HG03378 (cell line): ENCODE measurements at regions not wholly inside any gene's neighbourhood (a gene's known extent, or its start where the extent isn't known, plus 50 kb on each side); places are given as distances from the start of the nearest gene placed in this dataset.

Experiments
- ATAC-seq: cut with Tn5 transposase; IDR thresholded peaks from one replicate; pipeline ENCODE4 v1.9.1; 2021; ENCODE audit warnings: mild to moderate bottlenecking, moderate library complexity; ENCODE audit not compliant: unreplicated experiment

GRCh38 chr9:73643379-73644013, 491.8 kb downstream of the ANXA1 start:
- no peak for ATAC-seq

DNA sequence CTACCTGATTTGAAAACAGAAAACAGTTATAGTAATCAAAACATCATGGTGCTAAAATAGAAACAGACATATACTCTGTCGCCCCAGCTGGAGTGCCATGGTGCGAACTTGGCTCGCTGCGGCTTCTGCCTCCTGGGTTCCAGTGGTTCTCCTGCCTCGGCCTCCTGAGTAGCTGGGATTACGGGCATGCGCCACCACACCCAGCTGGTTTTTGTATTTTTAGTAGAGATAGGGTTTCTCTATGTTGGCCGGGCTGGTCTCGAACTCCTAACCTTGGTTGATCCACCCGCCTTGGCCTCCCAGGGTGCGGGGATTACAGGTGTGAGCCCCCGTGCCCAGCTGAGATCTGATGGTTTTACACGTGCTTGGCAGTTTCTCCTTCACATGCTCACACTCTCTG, 495.9 kb downstream of the ANXA1 start:
- no peak for ATAC-seq

DNA sequence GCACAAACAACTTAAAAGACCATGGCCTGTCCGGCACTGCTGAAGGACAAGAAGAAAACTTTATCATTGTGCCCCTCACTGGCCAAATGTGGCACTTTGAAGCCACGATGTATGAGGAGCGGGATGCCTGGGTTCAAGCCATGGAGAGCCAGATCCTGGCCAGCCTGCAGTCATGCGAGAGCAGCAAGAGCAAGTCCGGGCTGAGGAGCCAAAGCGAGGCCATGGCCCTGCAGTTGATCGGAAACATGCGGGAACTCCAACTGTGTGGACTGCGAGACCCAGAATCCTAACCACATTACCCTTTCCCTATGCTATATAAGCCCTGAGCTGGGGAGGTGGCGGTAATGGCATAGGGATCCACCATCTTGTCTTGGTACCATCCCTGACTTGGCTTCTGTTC, 497.9 kb downstream of the ANXA1 start:
- no peak for ATAC-seq

GRCh38 chr9:73655363-73655762, 503.7 kb downstream of the ANXA1 start:
- ATAC-seq = no peak

DNA sequence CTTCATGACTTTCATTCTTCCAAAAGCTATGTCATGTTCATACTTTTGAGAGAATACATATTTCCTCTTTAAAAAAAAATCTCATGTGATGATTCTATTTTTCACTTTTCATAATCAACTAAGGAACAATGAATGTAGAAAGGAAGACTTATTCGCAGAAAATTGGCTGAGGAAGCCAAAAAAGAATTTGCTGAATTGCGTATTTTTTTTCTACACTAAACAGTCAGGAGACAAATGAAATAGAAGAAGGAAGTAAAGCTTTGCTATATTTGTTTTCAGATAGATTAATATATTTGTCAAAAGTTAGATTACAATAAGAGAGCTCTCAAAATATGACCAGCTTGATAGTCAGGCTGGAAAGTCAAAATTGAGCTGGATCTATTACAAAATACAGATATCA, 504.2 kb downstream of the ANXA1 start:
- no peak for ATAC-seq

DNA sequence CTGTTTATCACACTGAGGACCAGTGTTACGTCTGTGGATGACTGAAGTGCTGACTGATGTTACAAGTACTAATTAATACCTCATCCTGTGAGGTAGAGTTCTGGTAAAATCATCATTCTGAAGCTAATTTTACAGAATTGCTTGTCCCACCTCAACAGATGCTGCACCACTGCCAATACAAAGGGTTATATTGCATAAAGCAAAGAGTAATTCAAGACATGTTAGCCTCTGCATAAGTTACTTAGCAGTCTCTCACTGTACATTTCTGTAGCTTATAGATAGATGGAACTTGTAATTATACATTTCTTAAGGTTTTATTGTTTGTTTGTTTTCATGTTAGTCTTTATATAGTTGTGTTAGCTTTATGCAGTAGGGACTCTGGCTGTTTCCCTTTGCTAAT, 513.6 kb downstream of the ANXA1 start:
- ATAC-seq = no peak

DNA sequence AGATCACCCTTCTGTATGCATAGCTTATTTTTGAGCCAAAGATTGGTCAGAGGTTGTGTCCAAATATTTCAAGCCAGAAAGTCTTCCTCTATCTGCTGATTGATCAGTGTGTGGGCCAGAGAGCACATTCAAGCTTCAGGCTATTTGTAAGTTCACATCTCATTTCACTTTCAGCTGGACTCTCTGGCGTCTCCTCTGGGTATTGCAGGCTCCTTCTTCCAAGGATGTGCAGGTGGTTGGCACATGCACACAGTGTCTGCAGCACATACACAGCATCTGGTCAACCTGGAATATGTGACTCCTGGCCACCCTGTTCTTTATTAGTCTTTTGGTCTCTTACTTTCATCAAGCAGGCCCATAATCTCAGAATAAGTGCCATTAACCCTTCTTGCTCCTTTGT, 516.1 kb downstream of the ANXA1 start:
- no peak for ATAC-seq

DNA sequence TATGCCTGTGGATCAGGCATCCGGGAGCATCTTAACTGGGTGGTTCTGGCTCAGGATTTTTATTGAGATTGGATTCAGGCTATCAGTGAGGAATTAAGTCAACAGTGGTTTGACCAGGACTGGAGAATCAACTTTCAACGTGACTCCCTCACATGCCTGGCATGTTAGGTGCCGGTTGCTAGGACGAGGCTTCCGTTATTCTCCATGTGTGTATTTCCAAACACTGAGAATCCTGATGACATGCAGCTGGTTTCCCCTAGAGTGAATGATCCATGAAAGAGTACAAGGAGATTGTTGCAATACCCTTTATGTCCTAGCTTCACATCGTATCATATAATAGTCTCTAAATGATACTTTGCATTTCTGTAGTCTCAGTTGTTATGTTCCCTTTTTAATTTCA, 529.2 kb downstream of the ANXA1 start:
- no peak for ATAC-seq

GRCh38 chr9:73682789-73683188, 531.1 kb downstream of the ANXA1 start:
- no peak for ATAC-seq

DNA sequence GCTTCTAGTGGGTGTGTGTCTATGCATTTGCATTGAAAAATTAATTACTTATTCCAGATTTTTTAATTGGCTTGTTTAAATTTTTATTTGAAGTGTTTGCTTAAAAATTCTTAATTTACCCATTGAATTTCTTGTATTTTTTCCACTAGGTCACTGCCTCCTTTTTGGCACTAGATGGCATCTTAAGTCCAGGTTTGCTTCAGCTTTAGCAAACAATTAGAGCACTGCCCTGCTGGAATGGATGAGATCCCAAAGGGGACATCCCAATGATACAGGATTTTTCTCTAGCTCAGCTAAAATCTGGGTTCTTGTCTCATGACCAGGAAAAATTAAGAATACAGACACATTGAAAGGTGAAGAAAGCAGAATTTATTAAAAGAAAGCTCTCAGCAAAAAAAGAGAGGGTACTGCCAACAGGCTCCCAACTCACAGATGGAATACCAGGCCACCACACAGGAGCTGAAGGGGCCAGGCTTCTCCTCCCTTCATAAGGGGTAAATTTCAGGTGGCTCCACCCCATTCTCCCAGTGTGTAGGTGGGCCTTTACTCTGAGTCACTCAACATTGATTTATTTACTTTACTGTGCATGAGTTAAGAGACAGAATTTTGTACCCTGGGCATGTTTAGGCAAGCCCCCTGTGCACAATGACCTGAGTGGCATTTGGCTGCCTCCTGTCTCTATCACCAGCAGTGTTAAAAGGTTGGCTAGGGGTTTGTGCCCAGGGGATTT, 532.4 kb downstream of the ANXA1 start:
- ATAC-seq = peak; percentile 61

GRCh38 chr9:73684601-73685000, 532.9 kb downstream of the ANXA1 start:
- no peak for ATAC-seq

GRCh38 chr9:73685786-73686185, 534.1 kb downstream of the ANXA1 start:
- no peak for ATAC-seq

- no peak for ATAC-seq
These were observed 537.6 kb downstream of the ANXA1 start for GRCh38 chr9:73689051-73689870.

DNA sequence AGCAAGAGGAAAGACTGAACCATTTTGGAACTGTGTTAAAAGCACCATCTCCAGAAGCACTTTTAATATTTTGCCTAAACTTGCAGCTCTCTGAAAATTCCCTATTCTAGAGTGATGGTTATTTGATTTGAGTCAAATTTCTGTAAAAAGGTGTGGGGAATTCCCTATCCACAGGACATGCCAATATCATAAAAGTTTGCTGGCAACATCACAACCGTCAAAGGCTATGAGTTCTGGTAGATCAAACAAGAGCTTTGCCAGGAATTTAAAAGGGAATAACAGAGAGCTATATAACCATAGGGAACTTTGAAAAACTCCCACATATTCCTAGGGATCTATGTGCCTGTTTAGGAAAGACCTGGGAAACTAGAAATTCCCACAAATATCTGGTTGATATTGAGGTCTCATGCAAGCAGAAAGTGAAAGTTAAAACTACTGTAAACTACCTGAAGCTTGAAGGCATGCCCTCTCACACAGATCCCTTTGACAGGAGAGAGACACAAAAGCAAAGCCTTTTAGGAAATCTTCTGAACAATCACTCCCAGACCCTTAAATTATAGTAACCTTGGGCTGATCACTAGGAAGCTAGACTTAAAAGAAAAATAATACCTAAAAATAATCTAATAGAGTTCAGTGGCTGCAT, 549.9 kb downstream of the ANXA1 start:
- no peak for ATAC-seq

GRCh38 chr9:73714294-73714693, 562.6 kb downstream of the ANXA1 start:
- ATAC-seq = no peak

- no peak for ATAC-seq
These were observed 563.9 kb downstream of the ANXA1 start for GRCh38 chr9:73715591-73715990.

GRCh38 chr9:73719660-73720059, 568.0 kb downstream of the ANXA1 start:
- ATAC-seq = no peak

- ATAC-seq = no peak
These were observed 568.9 kb downstream of the ANXA1 start for GRCh38 chr9:73720601-73721000.

DNA sequence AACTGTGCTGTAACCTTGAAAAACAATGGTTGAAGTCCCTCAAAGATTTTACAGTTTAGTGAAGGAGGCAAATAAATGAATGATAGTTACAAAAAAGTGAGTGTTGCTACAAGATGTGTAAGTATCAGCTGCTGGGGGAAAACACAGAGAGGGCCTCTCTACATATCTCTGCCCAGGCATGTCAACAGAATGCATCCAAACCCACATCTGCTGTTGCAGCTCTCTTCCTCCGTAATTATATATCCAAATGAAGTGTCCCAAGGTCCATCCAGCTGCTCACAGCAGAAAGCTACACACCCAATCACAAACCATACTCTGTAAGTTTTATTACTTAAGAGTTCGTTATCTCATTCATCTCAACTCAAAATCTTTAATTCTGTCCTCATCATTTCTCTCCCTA, 584.6 kb downstream of the ANXA1 start:
- ATAC-seq = no peak

- ATAC-seq = no peak
These were observed 587.3 kb downstream of the ANXA1 start for GRCh38 chr9:73738741-73739530.

- no peak for ATAC-seq
These were observed 589.7 kb downstream of the ANXA1 start for GRCh38 chr9:73741316-73741715.
